GM18867 (cell line): ENCODE measurements at regions not wholly inside any gene's neighbourhood (a gene's known extent, or its start where the extent isn't known, plus 50 kb on each side); places are given as distances from the start of the nearest gene placed in this dataset.
A peak's percentile ranks its signal among the peaks of the same experiment; 100 is the strongest.
"Not testable (repeated sequence)": the region's sequence is repeated elsewhere in the genome, so short reads cannot be mapped to it uniquely, and the experiment has no call there.

Experiments
- ATAC-seq: cut with Tn5 transposase; IDR thresholded peaks from one replicate; pipeline ENCODE4 v1.9.1; 2021; ENCODE audit warnings: mild to moderate bottlenecking, moderate library complexity; ENCODE audit not compliant: unreplicated experiment

- ATAC-seq, result no peak
Measured at GRCh38 chr12:97968641-97969197, 506.1 kb downstream of the RMST start.

- ATAC-seq, result no peak
Measured at GRCh38 chr12:97977870-97978405, 515.3 kb downstream of the RMST start.

- no peak for ATAC-seq
Measured at GRCh38 chr12:97982684-97983083, 520.1 kb downstream of the RMST start.

- ATAC-seq, result no peak
Measured at GRCh38 chr12:97983796-97984195, 521.2 kb downstream of the RMST start.

GRCh38 chr12:97984436-97984835 is 521.8 kb downstream of the RMST start:
- no peak for ATAC-seq

GRCh38 chr12:97984974-97985580 is 522.5 kb downstream of the RMST start:
- no peak for ATAC-seq

- no peak for ATAC-seq
Measured at GRCh38 chr12:97985834-97986233, 523.2 kb downstream of the RMST start.

- not testable (repeated sequence) for ATAC-seq
Measured at GRCh38 chr12:97988588-97988987, 526.0 kb downstream of the RMST start.

- ATAC-seq, result no peak
Measured at GRCh38 chr12:97989366-97989940, 525.9 kb upstream of the TMPO start.

GRCh38 chr12:97994746-97995484 is 520.5 kb upstream of the TMPO start:
- ATAC-seq, result no peak

GRCh38 chr12:97995559-97995958 is 519.8 kb upstream of the TMPO start:
- no peak for ATAC-seq

GRCh38 chr12:98001430-98001829 is 514.0 kb upstream of the TMPO start:
- ATAC-seq, result no peak

GRCh38 chr12:98002887-98003493 is 512.4 kb upstream of the TMPO start:
- peak; percentile 86 for ATAC-seq

- ATAC-seq, result no peak
Measured at GRCh38 chr12:98007963-98008362, 507.4 kb upstream of the TMPO start.

GRCh38 chr12:98013560-98013959 is 501.8 kb upstream of the TMPO start:
- no peak for ATAC-seq

- ATAC-seq, result no peak
Measured at GRCh38 chr12:98018836-98019235, 496.6 kb upstream of the TMPO start.

- no peak for ATAC-seq
Measured at GRCh38 chr12:98020376-98020775, 495.0 kb upstream of the TMPO start.

GRCh38 chr12:98022961-98023360 is 492.4 kb upstream of the TMPO start:
- ATAC-seq, result no peak

GRCh38 chr12:98037401-98038140 is 477.8 kb upstream of the TMPO start:
- ATAC-seq, result no peak

- ATAC-seq, result no peak
Measured at GRCh38 chr12:98042668-98043067, 472.7 kb upstream of the TMPO start.

GRCh38 chr12:98045395-98045794 is 470.0 kb upstream of the TMPO start:
- ATAC-seq, result no peak
